ENCODE measurements at regions not wholly inside any gene's neighbourhood (a gene's known extent, or its start where the extent isn't known, plus 50 kb on each side); places are given as distances from the start of the nearest gene placed in this dataset.

DNA sequence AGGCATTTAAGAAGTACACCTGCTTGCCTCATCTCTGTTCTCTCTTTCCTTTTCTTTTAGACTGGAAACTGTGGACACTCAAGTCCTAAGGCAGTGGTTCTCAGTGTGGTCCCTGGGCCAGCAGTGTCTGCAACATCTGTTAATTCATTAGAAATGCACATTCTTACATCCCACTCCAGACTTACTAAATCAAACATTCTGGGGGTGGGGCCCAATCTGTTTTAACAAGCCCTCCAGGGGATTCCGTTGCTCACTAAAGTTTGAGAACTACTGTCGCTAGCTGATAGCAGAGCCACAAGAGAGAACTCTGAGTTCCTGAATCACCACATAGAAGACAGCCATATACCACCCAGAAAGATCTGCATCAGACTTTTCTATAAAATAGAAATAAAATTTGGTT lies 430.6 kb downstream of the BCOR start:
- Mint-ChIP-seq H3K4me3 (no peak overlapping the region), H3K9me3 (peaks cover 0 to 1% (median 0%) of the 10 kb centered on the region in 7 donors), H3K36me3 (no peaks in the 10 kb centered on the region), H3K27ac (no peak overlapping the region), H3K4me1 (no peaks in the 10 kb centered on the region), H3K27me3 (peaks cover 4% of the 10 kb centered on the region)
- Histone ChIP-seq H3K36me3 (ENCODE audit: control insufficient read depth, insufficient read depth, low read length) (no peaks in the 10 kb centered on the region), H3K4me1 (ENCODE audit: control insufficient read depth, insufficient read depth, low read length, poor library complexity, severe bottlenecking) (no peaks in the 10 kb centered on the region), H3K27ac (ENCODE audit: insufficient read depth, low read length, poor library complexity, severe bottlenecking) (no peak overlapping the region), H3K9me3 (ENCODE audit: control insufficient read depth in 2 of 2, low read length in 2 of 2) (no peaks in the 10 kb centered on the region), H3K4me3 (ENCODE audit: low read depth, low read length) (no peak overlapping the region), H3K27me3 (ENCODE audit: control insufficient read depth, insufficient read depth, low read length) (no peaks in the 10 kb centered on the region)
- no peak for DNase-seq
- no peak for ATAC-seq (ENCODE audit: low read depth in 2 of 2)

DNA sequence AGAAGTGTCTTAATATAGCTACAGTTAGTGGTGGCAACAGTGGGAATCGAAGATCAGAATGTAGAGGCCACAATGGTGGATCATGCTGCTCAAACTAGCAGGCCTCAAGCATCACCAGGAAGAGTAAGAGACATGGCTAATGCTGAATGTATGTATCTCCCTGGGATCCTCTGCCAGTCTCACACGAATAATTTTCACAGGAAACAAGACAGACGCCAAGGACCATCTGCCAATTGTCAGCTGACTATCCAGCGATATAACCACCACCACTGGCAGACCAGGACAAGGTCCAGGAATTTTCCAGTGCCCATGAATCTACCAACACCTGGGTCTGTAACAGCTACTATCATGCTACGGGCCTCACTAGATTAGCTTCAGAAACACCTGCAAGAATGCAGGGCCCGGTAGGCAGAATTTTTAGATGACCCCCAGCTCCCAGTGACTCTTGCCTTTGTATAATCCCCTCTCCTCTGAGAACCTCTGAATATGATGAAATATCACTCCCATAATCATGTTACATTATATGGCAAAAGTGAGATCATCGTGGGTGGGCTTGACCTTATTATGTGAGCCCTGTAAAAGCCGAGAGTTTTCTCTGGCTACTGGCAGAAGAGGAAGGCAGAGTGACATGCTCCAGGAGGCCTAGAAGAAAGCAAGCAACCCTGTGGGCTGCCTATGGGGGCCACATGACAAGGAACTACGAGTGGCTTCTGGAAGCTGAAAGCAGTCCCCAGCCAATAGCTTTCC lies 429.8 kb downstream of the BCOR start:
- Histone ChIP-seq H3K27ac (ENCODE audit: insufficient read depth, low read length, poor library complexity, severe bottlenecking) (no peak overlapping the region), H3K4me3 (ENCODE audit: low read depth, low read length) (no peak overlapping the region), H3K27me3 (ENCODE audit: control insufficient read depth, insufficient read depth, low read length) (no peaks in the 10 kb centered on the region), H3K9me3 (ENCODE audit: control insufficient read depth in 2 of 2, low read length in 2 of 2) (no peaks in the 10 kb centered on the region), H3K36me3 (ENCODE audit: control insufficient read depth, insufficient read depth, low read length) (no peaks in the 10 kb centered on the region), H3K4me1 (ENCODE audit: control insufficient read depth, insufficient read depth, low read length, poor library complexity, severe bottlenecking) (no peaks in the 10 kb centered on the region)
- Mint-ChIP-seq H3K27me3 (peaks cover 4% of the 10 kb centered on the region), H3K4me1 (no peaks in the 10 kb centered on the region), H3K9me3 (peaks cover 0 to 1% (median 0%) of the 10 kb centered on the region in 7 donors), H3K36me3 (no peaks in the 10 kb centered on the region), H3K4me3 (no peak overlapping the region), H3K27ac (no peak overlapping the region)
- ATAC-seq (ENCODE audit: low read depth in 2 of 2) (no peak), DNase-seq (no peak)

DNA sequence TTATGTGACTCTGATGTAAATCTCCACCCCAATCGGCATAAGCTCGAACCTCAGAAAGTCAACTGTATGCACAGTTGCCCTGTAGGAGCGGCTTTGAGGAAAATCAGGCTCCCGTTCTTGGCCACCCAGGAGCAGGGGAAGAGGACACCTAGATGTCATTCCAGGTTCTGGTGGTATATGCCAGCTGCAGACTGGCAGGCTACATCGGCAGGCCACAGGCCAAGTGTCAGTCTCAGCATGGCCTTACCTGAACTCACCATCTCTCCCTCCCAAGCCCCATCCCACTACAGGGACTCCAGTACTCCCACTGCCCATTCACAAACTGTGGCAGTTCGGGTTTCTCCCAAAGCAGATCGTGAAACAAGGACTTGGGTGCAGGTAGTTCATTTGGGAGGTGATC lies 428.1 kb downstream of the BCOR start:
- Mint-ChIP-seq H3K36me3 (no peaks in the 10 kb centered on the region), H3K27me3 (no peaks in the 10 kb centered on the region), H3K9me3 (peaks cover 0 to 1% (median 0%) of the 10 kb centered on the region in 7 donors), H3K4me1 (no peaks in the 10 kb centered on the region), H3K4me3 (peak overlapping the region in 1 of 4 donors; percentile 32), H3K27ac (no peak overlapping the region)
- Histone ChIP-seq H3K36me3 (ENCODE audit: control insufficient read depth, insufficient read depth, low read length) (no peaks in the 10 kb centered on the region), H3K9me3 (ENCODE audit: control insufficient read depth in 2 of 2, low read length in 2 of 2) (no peaks in the 10 kb centered on the region), H3K4me1 (ENCODE audit: control insufficient read depth, insufficient read depth, low read length, poor library complexity, severe bottlenecking) (no peaks in the 10 kb centered on the region), H3K27ac (ENCODE audit: insufficient read depth, low read length, poor library complexity, severe bottlenecking) (no peak overlapping the region), H3K4me3 (ENCODE audit: low read depth, low read length) (no peak overlapping the region), H3K27me3 (ENCODE audit: control insufficient read depth, insufficient read depth, low read length) (no peaks in the 10 kb centered on the region)
- ATAC-seq (ENCODE audit: low read depth in 2 of 2) (no peak), DNase-seq (no peak)

DNA sequence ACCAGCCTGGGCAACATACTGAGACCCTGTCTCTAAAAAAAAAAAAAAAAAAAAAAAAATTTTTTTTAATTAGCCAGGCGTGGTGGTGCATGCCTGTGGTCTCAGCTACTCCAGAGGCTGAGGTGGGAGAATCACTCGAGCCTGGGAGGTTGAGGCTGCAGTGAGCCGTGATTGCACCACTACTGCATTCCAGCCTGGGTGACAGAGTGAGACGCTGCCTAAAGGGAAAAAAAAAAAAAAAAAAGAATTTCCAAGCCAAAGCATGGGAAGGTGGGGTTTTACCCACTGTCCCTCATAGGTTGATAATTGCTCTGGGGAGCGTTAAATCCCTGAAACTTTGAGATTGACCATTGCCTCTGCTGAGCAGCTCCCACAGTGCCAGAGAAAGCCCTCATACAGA lies 427.5 kb downstream of the BCOR start:
- ATAC-seq (ENCODE audit: low read depth in 2 of 2) (no peak), DNase-seq (no peak)
- H3K27me3 Mint-ChIP-seq, result no peaks in the 10 kb centered on the region
- H3K36me3 ChIP-seq (ENCODE audit: control insufficient read depth, insufficient read depth, low read length), result no peaks in the 10 kb centered on the region
- H3K36me3 Mint-ChIP-seq, result no peaks in the 10 kb centered on the region
- H3K27ac ChIP-seq (ENCODE audit: insufficient read depth, low read length, poor library complexity, severe bottlenecking), result no peak overlapping the region
- H3K9me3 Mint-ChIP-seq, result no peaks in the 10 kb centered on the region
- H3K4me1 Mint-ChIP-seq, result no peaks in the 10 kb centered on the region
- H3K9me3 ChIP-seq (ENCODE audit: control insufficient read depth in 2 of 2, low read length in 2 of 2), result no peaks in the 10 kb centered on the region
- no peaks in the 10 kb centered on the region for H3K4me1 ChIP-seq (ENCODE audit: control insufficient read depth, insufficient read depth, low read length, poor library complexity, severe bottlenecking)
- H3K4me3 ChIP-seq (ENCODE audit: low read depth, low read length), result no peak overlapping the region
- no peak overlapping the region for H3K27ac Mint-ChIP-seq
- H3K27me3 ChIP-seq (ENCODE audit: control insufficient read depth, insufficient read depth, low read length), result no peaks in the 10 kb centered on the region
- H3K4me3 Mint-ChIP-seq, result no peak overlapping the region

DNA sequence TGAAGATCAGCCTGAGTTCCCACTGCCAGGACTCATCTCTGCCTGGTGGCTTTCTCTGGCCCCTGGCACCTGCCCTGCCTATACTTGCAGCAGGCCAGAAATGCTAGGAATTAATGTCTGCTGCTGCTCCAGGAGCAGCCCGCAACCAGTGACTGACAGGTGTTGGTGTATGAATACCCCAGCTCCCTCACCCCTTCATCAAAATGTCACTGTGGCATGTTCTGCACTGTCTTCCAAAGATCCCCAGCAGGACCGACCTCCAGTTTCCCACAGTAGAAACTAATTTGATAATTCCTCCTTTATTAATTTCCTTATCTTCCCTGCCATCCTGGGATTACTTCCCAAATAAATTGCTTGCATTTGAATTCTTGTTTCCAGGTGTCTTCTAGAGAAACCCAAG lies 425.4 kb downstream of the BCOR start:
- Histone ChIP-seq H3K4me3 (ENCODE audit: low read depth, low read length) (no peak overlapping the region), H3K27me3 (ENCODE audit: control insufficient read depth, insufficient read depth, low read length) (no peaks in the 10 kb centered on the region), H3K4me1 (ENCODE audit: control insufficient read depth, insufficient read depth, low read length, poor library complexity, severe bottlenecking) (no peaks in the 10 kb centered on the region), H3K27ac (ENCODE audit: insufficient read depth, low read length, poor library complexity, severe bottlenecking) (no peak overlapping the region), H3K9me3 (ENCODE audit: control insufficient read depth in 2 of 2, low read length in 2 of 2) (no peaks in the 10 kb centered on the region), H3K36me3 (ENCODE audit: control insufficient read depth, insufficient read depth, low read length) (no peaks in the 10 kb centered on the region)
- H3K4me3 Mint-ChIP-seq, result no peak overlapping the region
- no peaks in the 10 kb centered on the region for H3K9me3 Mint-ChIP-seq
- no peaks in the 10 kb centered on the region for H3K27me3 Mint-ChIP-seq
- no peak for ATAC-seq (ENCODE audit: low read depth in 2 of 2)
- no peak for DNase-seq
- H3K36me3 Mint-ChIP-seq, result no peaks in the 10 kb centered on the region
- no peaks in the 10 kb centered on the region for H3K4me1 Mint-ChIP-seq
- no peak overlapping the region for H3K27ac Mint-ChIP-seq

DNA sequence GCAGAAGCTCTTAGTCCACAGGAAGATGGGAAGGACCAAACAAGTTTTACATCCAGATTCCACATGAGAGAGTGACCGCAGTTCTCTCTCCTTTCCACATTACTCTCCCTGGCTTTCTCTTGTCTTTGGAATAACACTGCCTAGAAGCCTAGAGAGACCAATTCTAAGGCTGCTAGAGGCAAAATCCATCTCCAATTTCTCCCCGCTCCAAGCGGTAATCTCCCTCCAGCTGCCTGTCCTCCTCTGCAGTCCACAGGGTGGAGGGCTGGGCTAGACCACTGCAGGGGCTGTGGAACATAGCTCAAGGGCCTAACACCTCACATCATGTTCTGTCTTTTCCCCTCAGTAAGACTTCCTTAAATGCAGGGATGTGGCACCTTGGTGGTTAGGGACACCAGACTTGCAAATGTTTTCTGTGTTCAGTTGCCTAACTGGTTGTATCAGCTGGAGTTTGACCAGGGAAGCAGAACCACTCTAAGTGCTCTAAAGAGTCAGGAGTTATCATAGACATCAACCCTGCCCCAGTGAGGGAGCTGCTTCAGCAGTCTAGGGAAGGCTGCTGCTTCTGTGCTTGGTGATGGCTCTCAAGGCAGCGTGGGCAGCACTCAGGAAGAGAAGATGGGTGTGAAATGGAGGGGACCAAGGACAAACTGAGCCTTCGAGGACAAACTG lies 423.1 kb downstream of the BCOR start:
- ATAC-seq (ENCODE audit: low read depth in 2 of 2) (no peak), DNase-seq (no peak)
- Histone ChIP-seq H3K36me3 (ENCODE audit: control insufficient read depth, insufficient read depth, low read length) (no peaks in the 10 kb centered on the region), H3K27ac (ENCODE audit: insufficient read depth, low read length, poor library complexity, severe bottlenecking) (no peak overlapping the region), H3K4me3 (ENCODE audit: low read depth, low read length) (no peak overlapping the region), H3K27me3 (ENCODE audit: control insufficient read depth, insufficient read depth, low read length) (no peaks in the 10 kb centered on the region), H3K9me3 (ENCODE audit: control insufficient read depth in 2 of 2, low read length in 2 of 2) (no peaks in the 10 kb centered on the region), H3K4me1 (ENCODE audit: control insufficient read depth, insufficient read depth, low read length, poor library complexity, severe bottlenecking) (no peaks in the 10 kb centered on the region)
- Mint-ChIP-seq H3K36me3 (no peaks in the 10 kb centered on the region), H3K27ac (peak overlapping the region in 1 of 3 donors; percentile 23), H3K4me3 (no peak overlapping the region), H3K9me3 (no peaks in the 10 kb centered on the region), H3K4me1 (no peaks in the 10 kb centered on the region), H3K27me3 (no peaks in the 10 kb centered on the region)

DNA sequence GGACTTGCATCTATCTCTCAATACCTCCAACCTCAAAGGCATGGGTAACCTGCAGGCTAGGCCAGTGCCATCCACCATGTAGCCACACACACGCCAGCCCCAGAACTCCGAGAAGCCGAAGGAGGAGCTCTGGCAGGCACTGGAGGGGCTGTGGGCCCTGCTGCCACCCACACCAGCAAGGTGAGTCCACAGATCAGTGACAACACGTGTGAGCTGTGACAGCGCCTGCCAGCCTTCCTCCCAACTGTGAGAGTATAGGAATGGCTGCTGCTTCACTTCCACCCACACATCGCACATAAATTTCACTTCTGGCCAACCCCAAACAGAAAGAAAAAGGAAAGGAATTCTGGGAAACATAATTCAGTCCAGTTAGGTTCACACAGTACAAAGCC lies 422.6 kb downstream of the BCOR start:
- no peak for DNase-seq

DNA sequence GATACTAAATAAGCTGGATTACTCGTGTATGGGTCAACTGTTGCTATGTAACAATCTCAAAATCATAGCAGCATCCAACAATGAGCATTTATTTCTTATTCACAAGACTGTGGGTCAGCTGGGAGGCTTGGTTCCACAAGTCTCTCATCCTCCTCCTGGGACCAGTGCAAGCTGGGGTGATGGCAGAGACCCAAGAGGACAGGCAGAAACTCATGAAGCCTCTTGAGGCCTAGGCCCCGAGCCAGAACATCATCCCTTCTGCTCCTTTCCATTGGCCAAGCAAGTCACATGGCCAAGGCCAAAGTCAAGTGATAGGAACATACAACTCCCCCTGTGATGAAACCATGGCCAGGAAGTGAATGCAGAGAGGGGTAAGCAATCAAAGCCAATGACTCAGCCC lies 422.1 kb downstream of the BCOR start:
- Histone ChIP-seq H3K9me3 (ENCODE audit: control insufficient read depth in 2 of 2, low read length in 2 of 2) (no peaks in the 10 kb centered on the region), H3K27ac (ENCODE audit: insufficient read depth, low read length, poor library complexity, severe bottlenecking) (no peak overlapping the region), H3K27me3 (ENCODE audit: control insufficient read depth, insufficient read depth, low read length) (no peaks in the 10 kb centered on the region), H3K4me1 (ENCODE audit: control insufficient read depth, insufficient read depth, low read length, poor library complexity, severe bottlenecking) (no peaks in the 10 kb centered on the region), H3K4me3 (ENCODE audit: low read depth, low read length) (no peak overlapping the region), H3K36me3 (ENCODE audit: control insufficient read depth, insufficient read depth, low read length) (no peaks in the 10 kb centered on the region)
- no peak for DNase-seq
- H3K4me3 Mint-ChIP-seq, result no peak overlapping the region
- no peak for ATAC-seq (ENCODE audit: low read depth in 2 of 2)
- no peaks in the 10 kb centered on the region for H3K36me3 Mint-ChIP-seq
- H3K27me3 Mint-ChIP-seq, result no peaks in the 10 kb centered on the region
- H3K4me1 Mint-ChIP-seq, result no peaks in the 10 kb centered on the region
- H3K27ac Mint-ChIP-seq, result peak overlapping the region in 1 of 3 donors; percentile 42
- no peaks in the 10 kb centered on the region for H3K9me3 Mint-ChIP-seq

More for the DNA sequence above, 422.6 kb downstream of the BCOR start:
- Histone ChIP-seq H3K36me3 (ENCODE audit: control insufficient read depth, insufficient read depth, low read length) (no peaks in the 10 kb centered on the region), H3K9me3 (ENCODE audit: control insufficient read depth in 2 of 2, low read length in 2 of 2) (no peaks in the 10 kb centered on the region), H3K4me1 (ENCODE audit: control insufficient read depth, insufficient read depth, low read length, poor library complexity, severe bottlenecking) (no peaks in the 10 kb centered on the region), H3K27me3 (ENCODE audit: control insufficient read depth, insufficient read depth, low read length) (no peaks in the 10 kb centered on the region), H3K4me3 (ENCODE audit: low read depth, low read length) (no peak overlapping the region), H3K27ac (ENCODE audit: insufficient read depth, low read length, poor library complexity, severe bottlenecking) (no peak overlapping the region)
- Mint-ChIP-seq H3K4me1 (no peaks in the 10 kb centered on the region), H3K9me3 (no peaks in the 10 kb centered on the region), H3K4me3 (no peak overlapping the region), H3K27me3 (no peaks in the 10 kb centered on the region), H3K36me3 (no peaks in the 10 kb centered on the region), H3K27ac (no peak overlapping the region)
- no peak for ATAC-seq (ENCODE audit: low read depth in 2 of 2)

Measured in CD4-positive, CD25-positive, alpha-beta regulatory T cell (primary cell).